Peyer's patch (tissue), 4 donors: ENCODE measurements at regions not wholly inside any gene's neighbourhood (a gene's known extent, or its start where the extent isn't known, plus 50 kb on each side); places are given as distances from the start of the nearest gene placed in this dataset.

Source experiments
- POLR2A ChIP-seq, 2 donors: fragments of 450-650 bp; IDR thresholded peaks; one replicate each; pipeline ENCODE4 v1.5.1; 2017; ENCODE audit warnings: antibody characterized with exemption in 2 of 2, mild to moderate bottlenecking in 2 of 2, moderate library complexity in 2 of 2
- TF ChIP-seq, protein P1 (sequence below), 6 experiments: fragments of 450-650 bp in 4 of 6; fragments of 200-600 bp in 2 of 6; sonication (generic) in 1 of 6; IDR thresholded peaks; one replicate each; pipeline ENCODE4 v1.5.1; 2017 to 2019; ENCODE audit warnings: antibody characterized with exemption in 6 of 6, mild to moderate bottlenecking in 3 of 6, moderate library complexity in 1 of 6

DNA sequence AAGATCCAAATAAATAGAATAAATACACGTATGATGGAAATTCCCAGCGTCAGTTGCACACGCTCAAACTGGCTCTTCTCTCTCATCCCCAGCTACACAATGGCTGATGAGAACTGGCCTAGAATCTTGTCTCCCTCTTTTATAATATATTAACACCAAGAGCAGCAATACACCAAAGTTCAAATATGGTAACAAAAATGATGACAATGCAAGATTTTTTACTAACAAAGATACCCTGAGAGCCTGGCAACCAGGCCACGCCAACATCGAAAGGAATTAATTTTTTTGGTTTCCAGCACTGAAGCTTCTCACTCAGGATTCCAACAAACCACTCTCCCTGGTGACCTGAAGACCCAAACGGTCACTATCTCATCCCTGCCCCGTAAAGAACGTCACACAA lies 302.7 kb upstream of the ID2 start:
- TF ChIP-seq, protein P1, sequence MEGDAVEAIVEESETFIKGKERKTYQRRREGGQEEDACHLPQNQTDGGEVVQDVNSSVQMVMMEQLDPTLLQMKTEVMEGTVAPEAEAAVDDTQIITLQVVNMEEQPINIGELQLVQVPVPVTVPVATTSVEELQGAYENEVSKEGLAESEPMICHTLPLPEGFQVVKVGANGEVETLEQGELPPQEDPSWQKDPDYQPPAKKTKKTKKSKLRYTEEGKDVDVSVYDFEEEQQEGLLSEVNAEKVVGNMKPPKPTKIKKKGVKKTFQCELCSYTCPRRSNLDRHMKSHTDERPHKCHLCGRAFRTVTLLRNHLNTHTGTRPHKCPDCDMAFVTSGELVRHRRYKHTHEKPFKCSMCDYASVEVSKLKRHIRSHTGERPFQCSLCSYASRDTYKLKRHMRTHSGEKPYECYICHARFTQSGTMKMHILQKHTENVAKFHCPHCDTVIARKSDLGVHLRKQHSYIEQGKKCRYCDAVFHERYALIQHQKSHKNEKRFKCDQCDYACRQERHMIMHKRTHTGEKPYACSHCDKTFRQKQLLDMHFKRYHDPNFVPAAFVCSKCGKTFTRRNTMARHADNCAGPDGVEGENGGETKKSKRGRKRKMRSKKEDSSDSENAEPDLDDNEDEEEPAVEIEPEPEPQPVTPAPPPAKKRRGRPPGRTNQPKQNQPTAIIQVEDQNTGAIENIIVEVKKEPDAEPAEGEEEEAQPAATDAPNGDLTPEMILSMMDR (IDR thresholded peaks at IDR 0.05) = no peak
- TF ChIP-seq POLR2A (IDR thresholded peaks at IDR 0.05) = no peak
